Psoas muscle (tissue), 7 donors: ENCODE measurements at regions not wholly inside any gene's neighbourhood (a gene's known extent, or its start where the extent isn't known, plus 50 kb on each side); places are given as distances from the start of the nearest gene placed in this dataset.

Source experiments
- ATAC-seq, 4 donors: fragments of 200-7000 bp; cut with Tn5 transposase; one replicate each; pipeline ENCODE4 v1.9.1; 2020; ENCODE audit warnings: moderate library complexity in 3 of 4, mild to moderate bottlenecking in 2 of 4
- DNase-seq, 2 donors: peaks; one replicate each; pipeline ENCODE4 v3.0.0-alpha.2; 2020
- H3K27ac ChIP-seq: fragments of 200-600 bp; one replicate; pipeline ENCODE4 v1.8.0; 2022
- H3K27me3 ChIP-seq, 3 donors: fragments of 200-600 bp in 1 of 3; one replicate each; pipeline versions ENCODE4 v1.6.1 to v1.8.0; 2013 to 2022; ENCODE audit warnings: low read length in 2 of 3, mild to moderate bottlenecking in 2 of 3, moderate library complexity in 1 of 3; ENCODE audit not compliant: insufficient read depth in 3 of 3
- H3K36me3 ChIP-seq, 2 donors: fragments of 200-600 bp in 1 of 2; one replicate each; pipeline versions ENCODE4 v1.6.1 to v1.8.0; 2013 to 2022; ENCODE audit warnings: low read depth in 1 of 2, mild to moderate bottlenecking in 1 of 2, moderate library complexity in 1 of 2; ENCODE audit not compliant: insufficient read depth in 1 of 2
- H3K4me1 ChIP-seq: fragments of 200-600 bp; one replicate; pipeline ENCODE4 v1.8.0; 2022
- H3K4me3 ChIP-seq: fragments of 200-600 bp; one replicate; pipeline ENCODE4 v1.8.0; 2022; ENCODE audit warnings: mild to moderate bottlenecking
- H3K9me3 ChIP-seq: fragments of 200-600 bp; one replicate; pipeline ENCODE4 v1.8.0; 2022
- WGBS, 3 donors: extraction: QIAGEN DNeasy Blood & Tissue Kit; methylation state at CpG; one replicate each; pipeline versions ENCODE4 v1.1.6 to v1.1.7; 2013; 5-methylcytosine and 5-hydroxymethylcytosine counted together
- intact Hi-C, 2 donors: fragments of 100-400 bp; cut with DNase I; formaldehyde crosslinking; loops; one replicate each; pipeline versions ENCODE4 v1.11.0 to v1.14.2; 2022
- TF ChIP-seq, protein P1 (sequence below): fragments of 200-600 bp; IDR thresholded peaks from one replicate; pipeline ENCODE4 v1.8.0; 2022; ENCODE audit warnings: antibody characterized with exemption
- donor health status: healthy with polysubstance abuse.
- donor health status: DM: no; HTN: no; CAD: no; lungs with moderate emphysema.
- donor health status: Bipolar disorder and iron deficiency.
- donor health status: healthy.
- donor health status: DM: yes; HTN: yes; CAD: no.
- donor health status: DM: no; HTN: no; CAD: no.
- donor health status: DM: yes; HTN: yes; CAD: no.

DNA sequence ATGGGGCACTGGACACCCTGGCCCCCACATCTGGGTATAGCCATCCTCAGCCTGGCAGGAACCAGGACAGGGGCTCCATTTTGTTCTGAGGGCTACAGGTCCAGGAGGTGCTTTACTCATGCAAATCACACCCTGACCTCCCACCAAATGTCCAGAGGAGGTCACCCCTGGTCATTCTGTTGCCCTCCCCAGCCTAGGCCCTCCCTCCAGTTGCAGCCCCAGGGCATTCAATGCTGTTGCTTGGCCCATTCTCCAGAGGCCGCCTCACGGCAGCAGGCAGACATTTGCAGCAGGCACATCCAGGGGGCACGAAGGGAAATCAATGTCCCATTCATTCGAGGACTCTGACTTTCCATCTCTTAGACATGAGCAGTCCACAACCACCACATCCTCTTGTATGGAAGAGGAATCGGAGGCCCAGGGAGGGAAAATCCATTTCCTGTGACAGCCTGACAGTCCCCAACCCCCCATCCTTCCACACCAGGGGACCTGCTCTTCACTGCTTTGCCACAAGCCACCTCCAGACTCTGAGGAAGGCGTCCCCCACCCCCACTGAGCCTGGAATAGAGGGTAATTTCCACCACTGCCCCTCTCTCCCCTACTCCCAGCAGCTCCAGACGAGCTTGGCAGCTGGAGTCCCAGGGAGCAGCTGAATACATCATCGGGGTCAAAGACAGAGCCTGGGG lies 76.2 kb upstream of the UNC5B start:
- DNase-seq (no peak), ATAC-seq (no peak)
- TF ChIP-seq, protein P1, sequence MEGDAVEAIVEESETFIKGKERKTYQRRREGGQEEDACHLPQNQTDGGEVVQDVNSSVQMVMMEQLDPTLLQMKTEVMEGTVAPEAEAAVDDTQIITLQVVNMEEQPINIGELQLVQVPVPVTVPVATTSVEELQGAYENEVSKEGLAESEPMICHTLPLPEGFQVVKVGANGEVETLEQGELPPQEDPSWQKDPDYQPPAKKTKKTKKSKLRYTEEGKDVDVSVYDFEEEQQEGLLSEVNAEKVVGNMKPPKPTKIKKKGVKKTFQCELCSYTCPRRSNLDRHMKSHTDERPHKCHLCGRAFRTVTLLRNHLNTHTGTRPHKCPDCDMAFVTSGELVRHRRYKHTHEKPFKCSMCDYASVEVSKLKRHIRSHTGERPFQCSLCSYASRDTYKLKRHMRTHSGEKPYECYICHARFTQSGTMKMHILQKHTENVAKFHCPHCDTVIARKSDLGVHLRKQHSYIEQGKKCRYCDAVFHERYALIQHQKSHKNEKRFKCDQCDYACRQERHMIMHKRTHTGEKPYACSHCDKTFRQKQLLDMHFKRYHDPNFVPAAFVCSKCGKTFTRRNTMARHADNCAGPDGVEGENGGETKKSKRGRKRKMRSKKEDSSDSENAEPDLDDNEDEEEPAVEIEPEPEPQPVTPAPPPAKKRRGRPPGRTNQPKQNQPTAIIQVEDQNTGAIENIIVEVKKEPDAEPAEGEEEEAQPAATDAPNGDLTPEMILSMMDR: no peak
- H3K27me3 ChIP-seq: peaks cover 0 to 4% (median 2%) of the 10 kb centered on the region in 3 donors
- H3K9me3 ChIP-seq: no peaks in the 10 kb centered on the region
- WGBS, 3 donors: 79 to 80% (median 79%) methylated on average over 8 of the region's 8 CpGs
- H3K4me3 ChIP-seq: no peak overlapping the region
- H3K4me1 ChIP-seq: no peaks in the 10 kb centered on the region
- no peak overlapping the region for H3K27ac ChIP-seq
- no peaks in the 10 kb centered on the region for H3K36me3 ChIP-seq
- intact Hi-C loops: no loop called here

DNA sequence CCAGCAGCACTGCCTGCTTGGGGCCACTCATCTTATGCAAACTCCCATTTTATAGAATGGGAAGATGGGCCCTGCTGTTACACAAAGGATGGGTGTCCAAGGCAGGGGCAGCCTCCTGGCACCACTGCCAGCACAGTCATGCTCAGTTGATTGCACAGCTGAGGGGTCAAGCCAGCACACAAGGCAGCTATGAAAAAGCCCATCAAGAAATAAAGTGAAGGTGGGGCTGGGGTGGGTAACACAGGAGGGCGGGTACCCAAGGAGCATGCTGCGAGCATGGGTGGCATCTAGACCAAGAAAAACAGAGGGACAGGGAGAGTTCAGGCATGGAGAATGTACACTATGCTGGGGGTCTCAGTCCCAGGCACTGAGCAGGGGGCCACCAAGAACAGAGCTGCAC lies 74.7 kb upstream of the UNC5B start:
- no peak for DNase-seq
- H3K27ac ChIP-seq: no peak overlapping the region
- no peak for ATAC-seq
- no peak overlapping the region for H3K4me3 ChIP-seq
- H3K36me3 ChIP-seq: no peaks in the 10 kb centered on the region
- 92 to 95% (median 95%) methylated on average over 2 of the region's 2 CpGs for WGBS, 3 donors
- TF ChIP-seq, protein P1: no peak
- H3K4me1 ChIP-seq: no peaks in the 10 kb centered on the region
- H3K9me3 ChIP-seq: no peaks in the 10 kb centered on the region
- intact Hi-C loops: no loop called here
- peaks cover 0 to 4% (median 3%) of the 10 kb centered on the region in 3 donors for H3K27me3 ChIP-seq

DNA sequence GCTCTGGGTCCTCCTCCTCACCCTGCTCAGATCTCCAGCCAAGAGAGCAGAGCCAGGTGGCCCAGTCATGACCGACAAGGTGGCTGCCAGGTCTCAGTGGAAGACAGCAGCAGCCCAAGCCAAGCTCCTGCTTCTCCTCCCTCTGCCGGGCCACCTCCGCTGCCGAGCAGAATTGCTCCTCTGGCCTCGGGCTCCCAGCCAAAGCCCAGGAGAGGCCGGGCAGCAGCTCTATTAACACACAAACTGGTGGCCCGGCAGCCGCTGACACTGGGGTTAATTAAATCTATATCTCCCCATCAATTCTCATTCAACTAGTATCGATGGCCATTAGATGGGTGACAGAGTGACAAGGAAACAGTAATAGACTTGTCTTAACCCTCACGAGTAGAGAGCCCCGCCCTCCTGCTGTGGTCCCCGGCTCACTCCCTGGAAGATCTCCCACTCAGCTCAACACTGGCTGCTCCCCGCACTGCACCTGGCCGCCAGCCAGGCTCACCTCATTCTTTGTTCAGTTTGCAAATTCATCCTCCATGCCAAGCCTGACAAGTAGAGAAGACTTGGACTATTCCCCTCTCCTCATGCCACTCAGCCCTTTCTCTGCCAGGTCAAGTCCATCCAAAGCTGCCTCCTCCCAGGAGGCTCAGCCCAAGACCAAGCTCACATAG lies 74.1 kb upstream of the UNC5B start:
- no peaks in the 10 kb centered on the region for H3K4me1 ChIP-seq
- WGBS, 3 donors: 28 to 37% (median 36%) methylated on average over 14 of the region's 14 CpGs
- peaks cover 0 to 4% (median 3%) of the 10 kb centered on the region in 3 donors for H3K27me3 ChIP-seq
- ATAC-seq (peak in 1 of 4 donors; percentile 27), DNase-seq (no peak)
- H3K36me3 ChIP-seq: no peaks in the 10 kb centered on the region
- TF ChIP-seq, protein P1: no peak
- intact Hi-C loops: no loop called here
- H3K4me3 ChIP-seq: no peak overlapping the region
- H3K9me3 ChIP-seq: no peaks in the 10 kb centered on the region
- no peak overlapping the region for H3K27ac ChIP-seq

DNA sequence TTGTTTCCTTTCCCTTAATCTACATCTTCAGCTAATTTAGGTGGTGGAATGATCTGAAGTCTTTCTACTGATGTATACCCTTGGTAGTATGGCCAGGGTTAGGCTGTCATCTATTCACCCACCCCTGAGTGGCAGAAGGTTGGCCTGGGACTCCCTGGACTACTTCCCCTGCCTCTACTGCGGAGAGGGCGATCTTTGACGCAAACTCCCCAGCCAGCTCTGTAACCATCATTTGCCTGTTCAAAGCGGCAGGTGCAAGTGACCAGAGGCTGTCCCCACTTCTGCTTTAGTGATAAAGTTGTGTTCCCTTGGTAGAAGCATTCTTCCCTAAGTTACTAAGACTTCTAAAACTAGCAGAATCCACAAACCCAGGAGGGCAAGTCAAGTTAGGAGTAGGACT lies 70.8 kb upstream of the UNC5B start:
- TF ChIP-seq, protein P1: no peak
- peaks cover 0 to 4% (median 3%) of the 10 kb centered on the region in 3 donors for H3K27me3 ChIP-seq
- H3K4me3 ChIP-seq: no peak overlapping the region
- intact Hi-C loops: no loop called here
- ATAC-seq (no peak), DNase-seq (no peak)
- 94 to 98% (median 98%) methylated on average over 4 of the region's 4 CpGs for WGBS, 3 donors
- no peaks in the 10 kb centered on the region for H3K9me3 ChIP-seq
- H3K27ac ChIP-seq: no peak overlapping the region
- no peaks in the 10 kb centered on the region for H3K4me1 ChIP-seq
- no peaks in the 10 kb centered on the region for H3K36me3 ChIP-seq
